Endothelial cell (in vitro differentiated cells): ENCODE measurements at regions not wholly inside any gene's neighbourhood (a gene's known extent, or its start where the extent isn't known, plus 50 kb on each side); places are given as distances from the start of the nearest gene placed in this dataset.
"Not testable (repeated sequence)": the region's sequence is repeated elsewhere in the genome, so short reads cannot be mapped to it uniquely, and the experiment has no call there.

Experiments
- DNase-seq: peaks from one replicate; pipeline ENCODE4 v3.0.0; 2021; ENCODE audit warnings: low spot score
- H3K27ac Mint-ChIP-seq: one replicate; pipeline ENCODE4 v1.8.0; 2021; ENCODE audit warnings: mixed read lengths, inconsistent platforms; ENCODE audit not compliant: unreplicated experiment
- H3K27me3 Mint-ChIP-seq: one replicate; pipeline ENCODE4 v1.8.0; 2021; ENCODE audit warnings: mild to moderate bottlenecking, moderate library complexity, mixed read lengths, inconsistent platforms; ENCODE audit not compliant: unreplicated experiment
- H3K36me3 Mint-ChIP-seq: one replicate; pipeline ENCODE4 v1.8.0; 2021; ENCODE audit warnings: mild to moderate bottlenecking, low read depth, mixed read lengths, inconsistent platforms; ENCODE audit not compliant: unreplicated experiment
- H3K4me1 Mint-ChIP-seq: one replicate; pipeline ENCODE4 v1.8.0; 2021; ENCODE audit warnings: mild to moderate bottlenecking, mixed read lengths, inconsistent platforms; ENCODE audit not compliant: unreplicated experiment
- H3K4me3 Mint-ChIP-seq: one replicate; pipeline ENCODE4 v1.8.0; 2021; ENCODE audit warnings: mild to moderate bottlenecking, mixed read lengths, inconsistent platforms; ENCODE audit not compliant: unreplicated experiment
- H3K9me3 Mint-ChIP-seq: one replicate; pipeline ENCODE4 v1.8.0; 2021; ENCODE audit warnings: mixed read lengths, inconsistent platforms; ENCODE audit not compliant: unreplicated experiment
- CTCF ChIP-seq: fragments of 200-600 bp; sonication (generic); IDR thresholded peaks from one replicate; pipeline ENCODE4 v1.5.0; 2021; ENCODE audit warnings: antibody characterized with exemption; ENCODE audit not compliant: unreplicated experiment

- Mint-ChIP-seq H3K27ac (no peak overlapping the region), H3K9me3 (peaks cover 3% of the 10 kb centered on the region)
- no peak for TF ChIP-seq CTCF
These were observed 256.7 kb upstream of the GNPDA2 start for GRCh38 chr4:44983083-44983482.

DNA sequence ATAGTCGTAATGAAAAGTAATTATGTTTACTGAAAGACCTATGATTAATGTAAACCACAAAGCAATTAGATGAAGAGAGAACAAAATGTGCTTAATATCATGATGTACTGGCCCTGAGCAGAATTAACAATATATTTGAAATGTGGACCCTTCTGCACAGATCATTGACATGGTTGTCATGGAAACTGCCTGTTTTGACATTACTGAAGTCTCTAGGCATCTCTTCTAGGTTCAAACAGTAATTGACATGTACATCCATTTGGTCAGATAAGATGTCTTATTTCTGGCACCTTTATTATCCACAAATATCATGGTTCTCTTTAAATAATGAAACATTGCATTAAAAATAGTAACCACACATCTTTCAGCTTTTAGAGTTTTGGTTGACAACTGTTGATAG, 251.7 kb upstream of the GNPDA2 start:
- Mint-ChIP-seq H3K27me3 (peaks cover 1% of the 10 kb centered on the region), H3K27ac (no peak overlapping the region), H3K4me3 (no peak overlapping the region), H3K4me1 (no peaks in the 10 kb centered on the region), H3K36me3 (no peaks in the 10 kb centered on the region), H3K9me3 (no peaks in the 10 kb centered on the region)
- DNase-seq, result no peak
- TF ChIP-seq CTCF, result no peak

More at GRCh38 chr4:44983083-44983482, 256.7 kb upstream of the GNPDA2 start:
- no peaks in the 10 kb centered on the region for H3K36me3 Mint-ChIP-seq
- H3K4me1 Mint-ChIP-seq, result no peaks in the 10 kb centered on the region
- no peak for DNase-seq
- peaks cover 4% of the 10 kb centered on the region for H3K27me3 Mint-ChIP-seq
- no peak overlapping the region for H3K4me3 Mint-ChIP-seq

- TF ChIP-seq CTCF, result no peak
- no peak overlapping the region for H3K27ac Mint-ChIP-seq
- H3K4me1 Mint-ChIP-seq, result no peaks in the 10 kb centered on the region
- no peak for DNase-seq
- H3K9me3 Mint-ChIP-seq, result peaks cover 15% of the 10 kb centered on the region
- peaks cover 6% of the 10 kb centered on the region for H3K27me3 Mint-ChIP-seq
- peaks cover 8% of the 10 kb centered on the region for H3K36me3 Mint-ChIP-seq
- H3K4me3 Mint-ChIP-seq, result no peak overlapping the region
These were observed 239.2 kb upstream of the GNPDA2 start for GRCh38 chr4:44965435-44966095.

GRCh38 chr4:44964086-44964485, 237.7 kb upstream of the GNPDA2 start:
- not testable (repeated sequence) for H3K36me3 Mint-ChIP-seq, H3K4me1 Mint-ChIP-seq, H3K4me3 Mint-ChIP-seq, H3K27ac Mint-ChIP-seq, DNase-seq, H3K27me3 Mint-ChIP-seq
- H3K9me3 Mint-ChIP-seq, result peaks cover 18% of the 10 kb centered on the region

DNA sequence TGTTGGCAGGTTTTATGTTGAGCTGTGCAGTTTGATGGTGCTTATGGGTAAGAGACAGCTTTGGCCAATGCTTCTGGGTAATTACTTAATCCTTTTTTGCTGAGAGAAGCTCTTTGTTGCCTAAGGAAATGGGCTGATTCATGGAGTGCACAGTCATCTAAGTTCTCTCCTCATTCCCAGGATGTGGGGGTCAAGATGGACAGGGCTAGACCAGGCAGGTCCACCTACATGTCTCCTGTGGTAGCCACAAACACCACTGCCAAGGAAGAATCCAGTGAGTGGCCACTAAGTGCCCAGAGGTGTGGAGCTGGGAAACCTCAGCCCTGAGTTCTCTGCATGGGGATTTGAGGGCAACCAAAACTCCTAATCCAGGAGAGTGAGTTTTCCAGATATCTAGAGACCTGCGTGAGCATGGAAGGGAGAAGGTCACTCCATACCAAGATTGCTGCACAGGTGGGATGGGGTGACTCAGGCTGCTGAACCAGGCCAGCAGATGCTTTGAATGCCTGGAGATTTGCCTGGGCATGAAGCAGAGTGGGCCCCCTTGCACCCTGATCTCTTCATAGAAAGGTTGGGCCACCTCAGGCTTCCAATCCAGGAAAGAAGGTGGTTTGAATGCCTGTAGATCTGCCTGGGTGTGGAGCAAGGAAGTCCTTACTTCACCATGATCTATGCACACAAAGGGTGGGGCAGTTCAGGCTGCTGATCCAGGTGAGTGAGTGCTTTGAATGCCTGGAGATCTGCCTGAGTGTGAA, 234.8 kb upstream of the GNPDA2 start:
- Mint-ChIP-seq H3K27me3 (peaks cover 6% of the 10 kb centered on the region), H3K36me3 (peaks cover 8% of the 10 kb centered on the region), H3K27ac (no peak overlapping the region), H3K4me1 (no peaks in the 10 kb centered on the region), H3K9me3 (peaks cover 22% of the 10 kb centered on the region), H3K4me3 (no peak overlapping the region)
- no peak for DNase-seq
- TF ChIP-seq CTCF, result no peak
